OCI-LY7 (cell line): ENCODE measurements at regions not wholly inside any gene's neighbourhood (a gene's known extent, or its start where the extent isn't known, plus 50 kb on each side); places are given as distances from the start of the nearest gene placed in this dataset.

Experiments
- CTCF ChIP-seq: fragments of 200-600 bp; sonication (generic); conservative IDR thresholded peaks from 2 replicates; pipeline ENCODE4 v1.5.1; 2014; ENCODE audit warnings: mild to moderate bottlenecking, antibody characterized with exemption, low read length, moderate library complexity, mixed read lengths
- EZH2phosphoT487 ChIP-seq: fragments of 200-600 bp; sonication (generic); IDR thresholded peaks from 2 replicates; pipeline ENCODE4 v1.6.1; 2018; ENCODE audit warnings: low read depth, borderline replicate concordance, mild to moderate bottlenecking, mixed run types, antibody characterized with exemption, low read length, moderate library complexity, mixed read lengths

- TF ChIP-seq CTCF = no peak
- no peak for TF ChIP-seq EZH2phosphoT487
These were observed 52.6 kb upstream of the SLCO4A1 start for GRCh38 chr20:62589720-62590119.
